IPS DF 6.9 (cell line): ENCODE measurements at regions not wholly inside any gene's neighbourhood (a gene's known extent, or its start where the extent isn't known, plus 50 kb on each side); places are given as distances from the start of the nearest gene placed in this dataset.

Experiments used
- DNase-seq: peaks from one replicate; pipeline ENCODE4 v3.0.0-alpha.2; 2013; ENCODE audit warnings: low read depth, low spot score
- H3K27ac ChIP-seq: one replicate; pipeline ENCODE4 v1.5.1; 2013; ENCODE audit warnings: low read length, control low read depth
- H3K27me3 ChIP-seq: 2 replicates; pipeline ENCODE4 v1.6.1; 2013; ENCODE audit warnings: mild to moderate bottlenecking, low read length; ENCODE audit not compliant: control insufficient read depth, insufficient read depth
- H3K36me3 ChIP-seq: 2 replicates; pipeline ENCODE4 v1.6.1; 2013; ENCODE audit warnings: low read length; ENCODE audit not compliant: control insufficient read depth, insufficient read depth
- H3K4me1 ChIP-seq: 2 replicates; pipeline ENCODE4 v1.6.1; 2013; ENCODE audit warnings: low read length; ENCODE audit not compliant: control insufficient read depth, insufficient read depth
- H3K4me3 ChIP-seq: 2 replicates; pipeline ENCODE4 v1.5.1; 2013; ENCODE audit warnings: mild to moderate bottlenecking, low read length
- H3K9me3 ChIP-seq: 2 replicates; pipeline ENCODE4 v1.6.1; 2013; ENCODE audit warnings: low read length, inconsistent platforms; ENCODE audit not compliant: control insufficient read depth, insufficient read depth
- WGBS: extraction: QIAGEN DNeasy Blood & Tissue Kit; methylation state at CpG from one replicate; pipeline ENCODE4 v1.1.7; 2013; ENCODE audit warnings: mixed read lengths, missing lambda C conversion rate; ENCODE audit not compliant: insufficient read length, insufficient coverage; 5-methylcytosine and 5-hydroxymethylcytosine counted together

DNA sequence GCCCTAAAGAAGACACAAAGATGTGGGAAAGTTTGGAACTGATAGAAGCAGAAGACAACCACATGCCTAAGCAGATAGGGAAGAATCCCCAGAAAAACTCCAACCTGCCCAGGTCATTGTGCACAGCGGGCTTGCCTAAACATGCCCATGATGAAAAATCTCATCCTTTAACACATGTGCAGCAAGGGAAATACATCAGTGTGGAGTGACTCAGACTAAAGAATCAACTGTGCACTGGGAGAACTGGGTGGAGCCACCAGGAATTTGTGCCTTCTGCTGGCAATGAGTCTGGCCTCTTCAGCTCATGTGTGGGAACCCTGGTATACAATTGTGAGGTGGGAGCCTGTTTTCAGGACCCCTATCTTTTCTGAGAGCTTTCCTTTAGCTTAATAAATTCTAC is 398.5 kb downstream of the FSCB start:
- Histone ChIP-seq H3K27ac (no peak overlapping the region), H3K36me3 (peaks cover 3% of the 10 kb centered on the region; the same call in 1 of the 2 replicates), H3K4me3 (no peak overlapping the region), H3K9me3 (peaks cover 3% of the 10 kb centered on the region; the same call in 1 of the 2 replicates), H3K4me1 (no peaks in the 10 kb centered on the region), H3K27me3 (no peaks in the 10 kb centered on the region)
- no peak for DNase-seq
- WGBS = no CpG with 5 or more reads among the region's 1 CpG

DNA sequence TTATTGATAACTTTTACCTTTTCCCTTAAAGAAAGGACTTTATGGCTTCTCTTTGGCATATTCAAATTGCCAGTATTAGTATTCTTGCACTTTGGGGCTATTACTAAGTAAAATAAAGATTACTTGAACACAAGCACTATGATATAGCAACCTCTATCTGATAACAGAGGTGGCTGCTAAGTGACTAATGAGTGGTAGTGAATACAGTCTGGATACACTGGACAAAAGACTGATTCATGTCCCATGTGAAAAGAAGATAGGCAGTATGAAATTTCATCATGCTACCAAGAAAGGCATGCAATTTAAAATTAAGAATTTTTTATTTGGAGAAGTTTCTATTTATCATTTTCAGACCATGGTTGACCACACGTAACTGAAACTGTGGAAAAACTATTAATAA is 399.9 kb downstream of the FSCB start:
- Histone ChIP-seq H3K36me3 (peaks cover 3% of the 10 kb centered on the region; the same call in 1 of the 2 replicates), H3K4me1 (no peaks in the 10 kb centered on the region)
- WGBS = no CpG with 5 or more reads among the region's 1 CpG

DNA sequence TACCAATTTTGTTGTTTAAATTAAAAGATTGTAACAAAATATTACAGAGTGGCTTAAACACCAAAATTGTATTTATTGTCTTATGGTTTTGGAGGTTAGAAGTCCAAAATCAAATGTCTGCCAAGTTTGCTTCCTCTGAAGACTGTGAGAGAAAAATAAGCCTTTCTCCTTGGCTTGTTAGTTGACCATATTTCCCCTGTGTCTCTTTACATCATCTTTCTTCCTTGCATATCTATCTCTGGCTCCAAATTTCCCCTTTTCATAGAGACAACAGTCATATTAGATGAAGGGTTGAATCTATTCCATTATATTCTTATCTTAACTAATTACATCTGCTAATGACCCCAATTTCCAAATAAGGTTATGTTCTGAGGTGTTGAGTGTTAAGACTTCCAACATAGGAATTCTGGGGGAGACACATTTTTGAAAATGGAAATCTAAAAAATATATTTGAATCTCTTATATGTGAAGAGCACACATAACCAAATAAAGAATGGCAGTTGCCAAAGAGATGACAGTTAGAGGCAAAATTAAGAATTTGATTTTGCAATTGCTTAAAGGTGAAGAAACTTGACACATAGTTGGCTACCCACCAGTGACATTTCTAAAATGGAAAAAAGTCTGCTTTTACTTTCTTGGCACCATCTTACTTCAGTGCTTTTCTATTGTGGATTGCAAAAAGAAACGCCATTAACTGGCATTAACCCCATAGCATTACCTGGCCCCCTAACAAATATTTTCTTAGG is 407.2 kb downstream of the FSCB start:
- H3K27me3 ChIP-seq = no peaks in the 10 kb centered on the region
- H3K36me3 ChIP-seq = no peaks in the 10 kb centered on the region
- DNase-seq = no peak
- no peak overlapping the region for H3K27ac ChIP-seq
- no peaks in the 10 kb centered on the region for H3K4me1 ChIP-seq
- no CpG with 5 or more reads among the region's 1 CpG for WGBS
- no peaks in the 10 kb centered on the region for H3K9me3 ChIP-seq
- no peak overlapping the region for H3K4me3 ChIP-seq

More for the DNA sequence above, 399.9 kb downstream of the FSCB start:
- no peak overlapping the region for H3K4me3 ChIP-seq
- no peaks in the 10 kb centered on the region for H3K27me3 ChIP-seq
- no peak for DNase-seq
- no peak overlapping the region for H3K27ac ChIP-seq
- peaks cover 3% of the 10 kb centered on the region; the same call in 1 of the 2 replicates for H3K9me3 ChIP-seq

DNA sequence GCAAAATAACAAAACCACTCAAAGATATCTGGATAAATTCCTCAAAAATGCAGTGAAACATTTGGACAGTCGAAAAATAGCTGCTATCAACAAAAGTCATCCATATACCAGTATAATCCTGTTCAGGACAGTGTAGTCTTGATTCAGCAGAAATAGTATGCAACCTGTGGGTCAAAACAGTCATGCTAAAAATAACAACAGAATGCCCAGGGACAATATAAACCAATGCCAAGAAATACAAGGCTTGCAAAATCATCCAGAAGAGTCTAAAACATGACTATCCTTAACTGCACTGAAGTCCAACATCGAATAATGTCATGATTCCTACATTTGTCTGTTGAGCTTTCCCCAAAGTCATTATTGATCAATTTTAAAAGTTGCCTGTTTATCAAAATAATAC is 425.9 kb downstream of the FSCB start:
- DNase-seq = no peak
- H3K4me1 ChIP-seq = no peaks in the 10 kb centered on the region
- no peaks in the 10 kb centered on the region for H3K36me3 ChIP-seq
- no CpG with 5 or more reads among the region's 2 CpGs for WGBS
- H3K9me3 ChIP-seq = no peaks in the 10 kb centered on the region
- H3K27me3 ChIP-seq = no peaks in the 10 kb centered on the region
- H3K27ac ChIP-seq = no peak overlapping the region
- H3K4me3 ChIP-seq = no peak overlapping the region

DNA sequence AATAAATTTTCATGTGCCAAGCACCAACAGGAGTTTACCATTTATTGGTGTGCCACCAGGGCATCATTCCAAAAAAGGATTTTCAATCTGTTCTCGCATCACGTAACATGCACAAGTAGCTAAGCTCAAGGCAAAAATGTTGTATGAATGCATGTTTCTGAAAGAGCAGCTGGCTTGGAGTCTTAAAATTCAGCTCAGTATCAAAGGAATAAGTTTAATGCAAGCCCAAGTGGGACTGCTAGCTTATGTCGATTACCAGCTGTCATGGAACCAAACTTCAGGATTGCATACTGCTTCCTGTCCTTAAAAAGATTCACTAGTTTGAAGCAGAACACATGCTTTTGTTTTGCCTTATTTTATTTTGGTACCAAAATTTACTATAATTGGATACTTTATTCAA is 437.0 kb downstream of the FSCB start:
- DNase-seq = no peak
- no CpG with 5 or more reads among the region's 3 CpGs for WGBS
- Histone ChIP-seq H3K27ac (no peak overlapping the region), H3K4me1 (no peaks in the 10 kb centered on the region), H3K9me3 (no peaks in the 10 kb centered on the region), H3K4me3 (no peak overlapping the region), H3K27me3 (no peaks in the 10 kb centered on the region), H3K36me3 (no peaks in the 10 kb centered on the region)

DNA sequence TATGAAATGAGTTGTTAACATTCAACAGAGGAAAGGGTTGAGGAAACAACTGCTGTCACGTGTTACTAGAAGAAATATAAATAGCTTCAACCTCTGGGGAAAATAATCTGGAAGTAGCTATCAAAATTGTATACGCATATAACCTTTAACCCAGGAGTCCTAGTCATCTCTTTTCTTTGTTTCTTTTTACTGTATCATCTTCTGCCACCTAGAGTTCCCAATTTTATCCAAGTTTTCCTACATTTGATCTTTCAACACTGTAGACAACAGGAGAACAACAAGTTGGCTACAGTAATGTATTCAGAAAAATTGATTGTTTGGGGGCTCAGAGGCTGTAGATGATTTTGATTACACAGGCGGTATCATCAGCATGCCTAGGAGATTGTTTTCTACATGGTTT is 453.7 kb downstream of the FSCB start:
- H3K27ac ChIP-seq = no peak overlapping the region
- H3K36me3 ChIP-seq = no peaks in the 10 kb centered on the region
- H3K27me3 ChIP-seq = no peaks in the 10 kb centered on the region
- no peaks in the 10 kb centered on the region for H3K4me1 ChIP-seq
- no CpG with 5 or more reads among the region's 3 CpGs for WGBS
- no peaks in the 10 kb centered on the region for H3K9me3 ChIP-seq
- no peak overlapping the region for H3K4me3 ChIP-seq
- no peak for DNase-seq

DNA sequence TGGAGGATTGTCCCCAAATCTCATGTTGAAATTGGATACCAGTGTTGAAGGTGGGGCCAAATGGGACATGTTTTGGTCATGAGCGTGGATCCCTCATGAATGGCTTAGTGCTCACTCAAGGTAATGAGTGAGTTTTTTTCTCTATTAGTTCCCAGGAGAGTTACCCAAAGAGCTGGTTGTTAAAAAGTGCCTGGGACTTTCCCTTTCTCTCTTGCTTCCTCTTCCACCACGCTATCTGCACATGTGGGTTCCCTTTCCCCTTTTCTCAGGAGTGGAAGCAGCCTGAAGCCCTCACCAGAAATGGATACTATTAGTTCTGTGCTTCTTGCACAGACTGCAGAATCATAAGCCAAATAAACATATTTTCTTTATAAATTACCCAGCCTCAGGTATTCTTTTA is 465.4 kb downstream of the FSCB start:
- peaks cover 1% of the 10 kb centered on the region; the same call in 1 of the 2 replicates for H3K9me3 ChIP-seq
- H3K36me3 ChIP-seq = no peaks in the 10 kb centered on the region
- no CpG with 5 or more reads among the region's 2 CpGs for WGBS
- H3K4me1 ChIP-seq = no peaks in the 10 kb centered on the region
- no peak overlapping the region for H3K4me3 ChIP-seq
- H3K27ac ChIP-seq = no peak overlapping the region
- DNase-seq = no peak
- H3K27me3 ChIP-seq = no peaks in the 10 kb centered on the region

DNA sequence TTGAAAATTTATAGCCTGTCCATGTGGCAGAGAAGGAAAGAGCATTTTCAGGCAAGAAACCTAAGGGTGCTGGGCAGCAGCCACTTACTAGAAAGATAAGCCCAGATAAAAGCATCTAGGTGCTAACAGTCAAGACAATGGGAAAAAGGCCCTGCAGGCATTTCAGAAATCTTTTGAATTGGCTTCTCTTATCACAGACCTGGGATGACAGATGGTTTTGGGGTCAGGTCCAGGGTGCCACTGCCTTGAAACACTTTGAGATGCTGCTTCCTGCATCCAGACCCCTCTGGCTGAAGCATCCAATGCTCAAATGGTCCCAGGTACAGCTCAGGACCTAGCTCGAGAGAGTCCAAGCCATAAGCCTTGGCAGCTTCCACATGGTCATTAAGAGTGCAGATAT is 466.5 kb downstream of the FSCB start:
- no peak for DNase-seq
- Histone ChIP-seq H3K27me3 (no peaks in the 10 kb centered on the region), H3K4me1 (no peaks in the 10 kb centered on the region), H3K36me3 (no peaks in the 10 kb centered on the region), H3K27ac (no peak overlapping the region), H3K4me3 (no peak overlapping the region), H3K9me3 (peaks cover 1% of the 10 kb centered on the region; the same call in 1 of the 2 replicates)
- WGBS = no CpG with 5 or more reads among the region's 1 CpG

DNA sequence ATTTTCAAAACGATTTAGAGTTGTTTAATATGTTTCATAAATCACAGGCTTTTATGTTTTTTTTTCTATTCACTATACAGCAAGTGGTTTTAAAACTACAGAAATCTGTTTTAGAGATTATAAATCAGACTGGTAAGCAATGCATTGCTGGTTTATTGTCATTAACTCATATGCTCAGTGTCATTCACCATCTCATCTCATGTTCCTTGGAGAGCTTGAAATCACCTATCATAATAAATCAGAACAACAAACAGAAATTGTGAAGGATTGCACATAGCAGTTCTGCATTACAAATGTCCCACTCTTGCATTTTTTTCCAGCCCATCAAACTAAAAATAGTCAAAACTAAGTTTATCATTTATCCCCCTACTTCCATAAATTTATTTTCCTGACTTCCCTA is 470.8 kb downstream of the FSCB start:
- no peak overlapping the region for H3K27ac ChIP-seq
- no CpG with 5 or more reads among the region's 1 CpG for WGBS
- H3K4me3 ChIP-seq = no peak overlapping the region
- H3K36me3 ChIP-seq = no peaks in the 10 kb centered on the region
- H3K4me1 ChIP-seq = no peaks in the 10 kb centered on the region
- DNase-seq = no peak
- peaks cover 1% of the 10 kb centered on the region; the same call in 1 of the 2 replicates for H3K9me3 ChIP-seq
- H3K27me3 ChIP-seq = no peaks in the 10 kb centered on the region

DNA sequence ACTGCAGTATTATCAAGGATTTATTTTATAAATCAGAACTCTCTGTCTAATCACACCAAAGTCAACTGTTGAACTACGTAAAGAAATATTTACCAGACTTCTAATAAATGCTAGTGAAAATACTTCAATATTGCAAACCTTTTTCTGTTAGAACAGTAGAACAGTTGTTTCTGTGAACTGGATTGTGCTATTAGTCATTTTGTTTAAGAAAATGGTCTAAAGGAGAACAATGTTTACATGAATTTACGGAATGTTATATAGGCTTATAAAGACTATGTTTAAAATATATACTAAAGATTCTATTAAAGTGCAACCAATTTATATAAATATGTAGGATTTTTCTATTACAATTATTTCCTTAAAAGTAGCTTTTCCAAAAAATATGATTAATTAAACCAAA is 471.4 kb downstream of the FSCB start:
- Histone ChIP-seq H3K27ac (no peak overlapping the region), H3K4me1 (peaks cover 2% of the 10 kb centered on the region; the same call in 1 of the 2 replicates), H3K9me3 (peaks cover 1% of the 10 kb centered on the region; the same call in 1 of the 2 replicates), H3K36me3 (no peaks in the 10 kb centered on the region), H3K4me3 (no peak overlapping the region), H3K27me3 (no peaks in the 10 kb centered on the region)
- DNase-seq = no peak
- WGBS = no CpG with 5 or more reads among the region's 2 CpGs

DNA sequence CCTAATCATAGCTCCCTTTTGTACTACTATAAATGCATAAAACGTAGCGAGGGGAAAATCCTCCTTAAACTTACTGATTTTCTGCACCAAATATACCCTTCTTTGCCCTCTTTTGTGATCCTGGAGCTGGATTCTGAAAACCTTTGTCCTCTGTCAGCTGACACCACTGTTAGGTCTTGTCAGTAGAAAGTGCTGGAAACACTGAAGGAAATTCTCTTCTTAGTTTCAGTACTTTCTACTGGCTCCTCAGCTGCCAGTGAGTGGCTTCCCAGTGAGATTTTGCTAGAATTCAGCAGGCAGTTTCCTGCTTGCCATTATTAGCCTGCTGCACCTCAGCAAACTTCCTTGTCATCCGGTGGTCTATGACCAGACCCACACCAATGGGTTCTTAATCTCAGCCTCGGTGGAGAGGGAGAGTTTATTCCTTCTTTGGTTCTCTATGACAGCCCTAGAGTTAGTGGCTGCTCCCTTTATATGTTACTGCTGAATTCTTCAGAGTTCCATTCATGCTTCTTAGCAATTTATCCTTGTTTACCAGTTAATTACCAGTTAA is 476.2 kb downstream of the FSCB start:
- Histone ChIP-seq H3K9me3 (no peaks in the 10 kb centered on the region), H3K4me1 (peaks cover 2% of the 10 kb centered on the region; the same call in 1 of the 2 replicates), H3K4me3 (no peak overlapping the region), H3K27me3 (no peaks in the 10 kb centered on the region), H3K27ac (no peak overlapping the region), H3K36me3 (no peaks in the 10 kb centered on the region)
- no CpG with 5 or more reads among the region's 4 CpGs for WGBS
- no peak for DNase-seq
